CD4-positive, alpha-beta memory T cell (primary cell): ENCODE measurements at regions not wholly inside any gene's neighbourhood (a gene's known extent, or its start where the extent isn't known, plus 50 kb on each side); places are given as distances from the start of the nearest gene placed in this dataset.
"Not testable (repeated sequence)": the region's sequence is repeated elsewhere in the genome, so short reads cannot be mapped to it uniquely, and the experiment has no call there.

Experiments
- CTCF ChIA-PET: fragments of 350-600 bp; sonication (Branson Sonifier 250); formaldehyde crosslinking; loops from one replicate; lab custom pipeline; 2021; ENCODE audit warnings: inconsistent platforms; ENCODE audit not compliant: partially characterized antibody; lab: Charles Lee
- POLR2A ChIA-PET: fragments of 350-600 bp; sonication (Branson Sonifier 250); formaldehyde crosslinking; loops from one replicate; lab custom pipeline; 2021; ENCODE audit not compliant: partially characterized antibody; lab: Charles Lee
- DNase-seq, 5 donors: peaks; one replicate each; pipeline versions ENCODE4 v3.0.0 to v3.0.0-alpha.2; 2020 to 2022; ENCODE audit warnings: mixed read lengths in 1 of 5
- H3K27ac ChIP-seq: one replicate; pipeline ENCODE4 v1.7.0; 2013; ENCODE audit warnings: low read depth, low read length
- H3K27me3 ChIP-seq: 2 replicates; pipeline ENCODE4 v1.7.0; 2013; ENCODE audit warnings: mild to moderate bottlenecking, low read length, moderate library complexity; ENCODE audit not compliant: insufficient read depth
- H3K36me3 ChIP-seq: 2 replicates; pipeline ENCODE4 v1.7.0; 2013; ENCODE audit warnings: mild to moderate bottlenecking, low read length, moderate library complexity; ENCODE audit not compliant: insufficient read depth
- H3K4me1 ChIP-seq: 2 replicates; pipeline ENCODE4 v1.7.0; 2013; ENCODE audit warnings: mild to moderate bottlenecking, low read length, moderate library complexity; ENCODE audit not compliant: insufficient read depth
- H3K4me3 ChIP-seq, 2 donors: one replicate each; pipeline ENCODE4 v1.7.0; 2013; ENCODE audit warnings: low read length in 2 of 2, mild to moderate bottlenecking in 1 of 2
- H3K9me3 ChIP-seq, 2 donors: one replicate each; pipeline ENCODE4 v1.7.0; 2013; ENCODE audit warnings: low read length in 2 of 2, control low read depth in 1 of 2; ENCODE audit not compliant: control insufficient read depth in 1 of 2
- H3K27ac Mint-ChIP-seq, 7 donors: one replicate each; pipeline ENCODE4 v1.8.0; 2020 to 2021; ENCODE audit warnings: mixed read lengths in 7 of 7, mild to moderate bottlenecking in 6 of 7, inconsistent platforms in 3 of 7, moderate library complexity in 3 of 7
- H3K27me3 Mint-ChIP-seq, 2 donors: one replicate each; pipeline ENCODE4 v1.8.0; 2020 to 2021; ENCODE audit warnings: mixed read lengths in 2 of 2
- H3K36me3 Mint-ChIP-seq, 2 donors: one replicate each; pipeline ENCODE4 v1.8.0; 2020 to 2021; ENCODE audit warnings: mixed read lengths in 2 of 2, inconsistent platforms in 1 of 2, mild to moderate bottlenecking in 1 of 2
- H3K4me1 Mint-ChIP-seq, 4 donors: one replicate each; pipeline ENCODE4 v1.8.0; 2020 to 2021; ENCODE audit warnings: mixed read lengths in 4 of 4, mild to moderate bottlenecking in 1 of 4
- H3K4me3 Mint-ChIP-seq, 8 donors: one replicate each; pipeline ENCODE4 v1.8.0; 2020 to 2021; ENCODE audit warnings: mixed read lengths in 8 of 8, mild to moderate bottlenecking in 7 of 8, moderate library complexity in 6 of 8, inconsistent platforms in 3 of 8
- H3K9me3 Mint-ChIP-seq, 8 donors: one replicate each; pipeline ENCODE4 v1.8.0; 2020 to 2021; ENCODE audit warnings: mixed read lengths in 8 of 8, mild to moderate bottlenecking in 5 of 8, inconsistent platforms in 3 of 8, moderate library complexity in 1 of 8
- intact Hi-C: fragments of 100-400 bp; cut with micrococcal nuclease; formaldehyde crosslinking; loops from one replicate; pipeline ENCODE4 v1.15.1; 2023

DNA sequence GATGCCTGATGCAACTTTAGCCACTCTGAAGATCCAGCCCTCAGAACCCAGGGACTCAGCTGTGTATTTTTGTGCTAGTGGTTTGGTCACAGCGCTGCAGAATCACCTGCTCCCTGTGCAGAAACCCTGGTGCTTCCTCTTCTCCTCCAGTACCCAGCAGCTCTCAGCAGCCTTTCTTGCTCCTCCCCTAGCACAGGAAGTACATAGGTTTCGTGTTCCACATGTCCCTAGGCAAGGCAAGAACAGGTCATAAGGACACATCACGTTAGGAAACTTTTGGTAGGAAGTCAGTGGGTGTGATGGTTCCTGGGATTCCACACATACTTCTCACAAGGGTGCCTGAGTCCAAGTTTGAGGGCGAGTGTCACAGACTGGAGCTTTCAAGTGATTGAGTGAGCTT, 167.9 kb upstream of the PRSS1 start:
- ChIA-PET POLR2A (interaction anchor here (1.1 to 2.9 kb wide), 3 partner anchors 217 to 228 kb away, joined by 3 to 9 read pairs (median 8); no protein-coding TSS in a partner anchor), CTCF (interaction anchor here (1.5 to 3.3 kb wide), 3 partner anchors 9 to 45 kb away, joined by 4 to 14 read pairs (median 6); no protein-coding TSS in a partner anchor)
- peak in 4 of 5 donors; percentile 9 to 25 (median 20) for DNase-seq
- no peaks in the 10 kb centered on the region for H3K9me3 ChIP-seq
- H3K27me3 ChIP-seq, result no peaks in the 10 kb centered on the region
- no peak overlapping the region for H3K4me3 ChIP-seq
- intact Hi-C loops, result loop anchor here (10.0 kb wide), 1 partner anchor 87 kb away; no protein-coding TSS in a partner anchor
- Mint-ChIP-seq H3K36me3 (no peaks in the 10 kb centered on the region), H3K27me3 (peaks cover 0 to 1% of the 10 kb centered on the region in 2 donors), H3K4me1 (peaks cover 15 to 28% (median 23%) of the 10 kb centered on the region in 4 donors), H3K9me3 (no peaks in the 10 kb centered on the region), H3K4me3 (peak overlapping the region; percentile 30 to 71 (median 46)), H3K27ac (peak overlapping the region in 5 of 7 donors; percentile 23 to 44 (median 42))
- H3K27ac ChIP-seq, result no peak overlapping the region
- H3K36me3 ChIP-seq, result no peaks in the 10 kb centered on the region
- peaks cover 19% of the 10 kb centered on the region for H3K4me1 ChIP-seq

DNA sequence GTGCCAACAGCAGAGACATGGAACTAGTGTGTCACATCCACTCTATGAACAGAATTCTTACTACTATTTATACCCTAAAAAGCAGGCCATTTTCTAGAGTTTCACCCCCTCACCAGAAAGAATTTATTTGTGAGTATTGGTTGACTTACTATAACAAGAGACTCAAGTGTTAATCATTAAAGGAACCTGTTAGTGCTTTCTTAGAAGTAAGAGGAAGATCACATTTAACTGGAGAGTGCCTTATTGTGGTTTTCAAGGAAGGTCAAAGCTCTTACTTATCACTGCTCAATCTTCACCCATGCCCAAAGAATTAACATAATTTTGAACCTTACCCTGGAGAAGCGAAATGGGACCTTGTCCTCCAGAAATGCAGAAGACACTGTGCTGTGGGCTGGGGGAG, 169.3 kb upstream of the PRSS1 start:
- H3K27me3 ChIP-seq, result no peaks in the 10 kb centered on the region
- H3K27me3 Mint-ChIP-seq, result peaks cover 0 to 1% of the 10 kb centered on the region in 2 donors
- H3K9me3 ChIP-seq, result no peaks in the 10 kb centered on the region
- no peaks in the 10 kb centered on the region for H3K9me3 Mint-ChIP-seq
- peak overlapping the region in 6 of 7 donors; percentile 16 to 69 (median 50) for H3K27ac Mint-ChIP-seq
- ChIA-PET POLR2A (interaction anchor here (0.8 to 2.9 kb wide), 4 partner anchors 17 to 229 kb away, joined by 3 to 9 read pairs (median 6); no protein-coding TSS in a partner anchor), CTCF (interaction anchor here (0.9 to 2.1 kb wide), 2 partner anchors 11 to 44 kb away, joined by 4 to 6 read pairs; no protein-coding TSS in a partner anchor)
- no peaks in the 10 kb centered on the region for H3K36me3 Mint-ChIP-seq
- H3K27ac ChIP-seq, result no peak overlapping the region
- no peak overlapping the region for H3K4me3 ChIP-seq
- intact Hi-C loops, result loop anchor here (10.0 kb wide), 1 partner anchor 85 kb away; no protein-coding TSS in a partner anchor
- H3K36me3 ChIP-seq, result no peaks in the 10 kb centered on the region
- peak overlapping the region in 4 of 8 donors; percentile 6 to 41 (median 22) for H3K4me3 Mint-ChIP-seq
- H3K4me1 Mint-ChIP-seq, result peaks cover 15 to 28% (median 23%) of the 10 kb centered on the region in 4 donors
- peaks cover 19% of the 10 kb centered on the region for H3K4me1 ChIP-seq
- DNase-seq, result no peak

DNA sequence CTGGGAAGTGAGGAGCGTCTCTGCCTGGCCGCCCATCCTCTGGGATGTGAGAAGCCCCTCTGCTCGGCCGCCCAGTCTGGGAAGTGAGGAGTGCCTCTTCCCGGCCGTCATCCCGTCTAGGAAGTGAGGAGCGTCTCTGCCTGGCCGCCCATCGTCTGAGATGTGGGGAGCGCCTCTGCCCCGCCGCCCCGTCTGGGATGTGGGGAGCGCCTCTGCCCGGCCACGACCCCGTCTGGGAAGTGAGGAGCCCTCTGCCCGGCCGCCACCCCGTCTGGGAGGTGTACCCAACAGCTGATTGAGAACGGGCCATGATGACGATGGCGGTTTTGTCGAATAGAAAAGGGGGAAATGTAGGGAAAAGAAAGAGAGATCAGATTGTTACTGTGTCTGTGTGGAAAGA, 173.9 kb upstream of the PRSS1 start:
- H3K36me3 ChIP-seq, intact Hi-C loops, H3K4me3 Mint-ChIP-seq, POLR2A ChIA-PET, H3K27ac Mint-ChIP-seq, H3K27me3 ChIP-seq, DNase-seq, H3K4me1 ChIP-seq, H3K27me3 Mint-ChIP-seq, H3K36me3 Mint-ChIP-seq, H3K9me3 Mint-ChIP-seq, H3K4me3 ChIP-seq, H3K9me3 ChIP-seq, H3K27ac ChIP-seq: not testable (repeated sequence)
- CTCF ChIA-PET, result interaction anchor here (1.7 kb wide), 1 partner anchor 17 kb away, joined by 4 read pairs; no protein-coding TSS in a partner anchor
- peaks cover 4 to 10% (median 8%) of the 10 kb centered on the region in 4 donors for H3K4me1 Mint-ChIP-seq

DNA sequence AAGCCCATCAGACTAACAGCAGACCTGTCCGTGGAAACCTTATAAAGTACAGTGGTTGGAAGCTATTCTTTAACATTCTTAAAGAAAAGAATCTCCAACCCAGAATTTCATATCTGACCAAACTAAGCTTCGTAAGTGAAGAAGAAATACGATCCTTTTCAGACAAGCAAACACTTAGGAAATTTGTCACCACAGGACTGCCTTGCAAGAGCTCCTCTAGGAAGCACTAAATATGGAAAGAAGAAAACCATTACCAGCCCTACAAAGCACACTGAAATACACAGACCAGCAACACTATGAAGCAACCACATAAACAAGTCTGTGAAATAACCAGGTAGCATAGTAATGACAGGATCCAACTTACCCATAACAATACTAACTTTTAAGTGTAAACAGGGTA, 177.7 kb upstream of the PRSS1 start:
- intact Hi-C loops, result no loop called here
- CTCF ChIA-PET, result interaction anchor here (1.1 kb wide), 1 partner anchor 13 kb away, joined by 3 read pairs; no protein-coding TSS in a partner anchor

DNA sequence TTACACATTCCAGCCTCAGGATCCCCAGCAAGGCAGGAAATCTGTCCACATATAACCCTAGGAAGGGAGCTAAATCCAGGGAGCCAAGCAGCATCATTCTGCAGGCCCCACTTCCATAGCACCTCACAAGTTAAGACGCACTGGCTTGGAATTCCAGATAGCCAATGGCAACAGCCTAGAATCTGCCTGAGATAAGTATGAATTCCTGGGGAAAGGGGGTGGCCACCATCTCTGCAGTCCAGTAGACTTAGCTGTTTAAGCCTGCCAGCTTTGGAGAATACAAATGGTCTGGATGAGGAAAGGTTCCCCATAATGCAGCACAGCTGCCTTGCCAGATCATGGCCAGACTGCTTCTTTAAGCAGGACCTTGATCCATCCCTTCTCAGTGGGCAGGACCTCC, 179.4 kb upstream of the PRSS1 start:
- no peak overlapping the region for H3K4me3 ChIP-seq
- no peak overlapping the region for H3K4me3 Mint-ChIP-seq
- H3K9me3 ChIP-seq, result no peaks in the 10 kb centered on the region
- intact Hi-C loops, result no loop called here
- DNase-seq, result no peak
- H3K27ac ChIP-seq, result no peak overlapping the region
- H3K9me3 Mint-ChIP-seq, result no peaks in the 10 kb centered on the region
- no peaks in the 10 kb centered on the region for H3K4me1 ChIP-seq
- ChIA-PET POLR2A (no interaction called here), CTCF (interaction anchor here (0.9 to 1.9 kb wide), 3 partner anchors 11 to 18 kb away, joined by 3 to 7 read pairs (median 4); no protein-coding TSS in a partner anchor)
- H3K36me3 Mint-ChIP-seq, result peaks cover 0 to 8% of the 10 kb centered on the region in 2 donors
- H3K27me3 ChIP-seq, result no peaks in the 10 kb centered on the region
- peaks cover 0 to 5% (median 0%) of the 10 kb centered on the region in 4 donors for H3K4me1 Mint-ChIP-seq
- H3K27ac Mint-ChIP-seq, result no peak overlapping the region
- peaks cover 4 to 8% of the 10 kb centered on the region in 2 donors for H3K27me3 Mint-ChIP-seq
- no peaks in the 10 kb centered on the region for H3K36me3 ChIP-seq

More for the DNA sequence above, 177.7 kb upstream of the PRSS1 start:
- Mint-ChIP-seq H3K36me3 (peaks cover 0 to 8% of the 10 kb centered on the region in 2 donors), H3K4me3 (peak overlapping the region in 1 of 8 donors; percentile 45), H3K27ac (no peak overlapping the region), H3K9me3 (no peaks in the 10 kb centered on the region), H3K4me1 (peaks cover 0 to 5% (median 0%) of the 10 kb centered on the region in 4 donors), H3K27me3 (peaks cover 4 to 6% of the 10 kb centered on the region in 2 donors)
- Histone ChIP-seq H3K36me3 (no peaks in the 10 kb centered on the region), H3K27me3 (no peaks in the 10 kb centered on the region), H3K4me3 (no peak overlapping the region), H3K27ac (no peak overlapping the region), H3K9me3 (no peaks in the 10 kb centered on the region), H3K4me1 (no peaks in the 10 kb centered on the region)
- DNase-seq, result no peak
- POLR2A ChIA-PET, result no interaction called here

DNA sequence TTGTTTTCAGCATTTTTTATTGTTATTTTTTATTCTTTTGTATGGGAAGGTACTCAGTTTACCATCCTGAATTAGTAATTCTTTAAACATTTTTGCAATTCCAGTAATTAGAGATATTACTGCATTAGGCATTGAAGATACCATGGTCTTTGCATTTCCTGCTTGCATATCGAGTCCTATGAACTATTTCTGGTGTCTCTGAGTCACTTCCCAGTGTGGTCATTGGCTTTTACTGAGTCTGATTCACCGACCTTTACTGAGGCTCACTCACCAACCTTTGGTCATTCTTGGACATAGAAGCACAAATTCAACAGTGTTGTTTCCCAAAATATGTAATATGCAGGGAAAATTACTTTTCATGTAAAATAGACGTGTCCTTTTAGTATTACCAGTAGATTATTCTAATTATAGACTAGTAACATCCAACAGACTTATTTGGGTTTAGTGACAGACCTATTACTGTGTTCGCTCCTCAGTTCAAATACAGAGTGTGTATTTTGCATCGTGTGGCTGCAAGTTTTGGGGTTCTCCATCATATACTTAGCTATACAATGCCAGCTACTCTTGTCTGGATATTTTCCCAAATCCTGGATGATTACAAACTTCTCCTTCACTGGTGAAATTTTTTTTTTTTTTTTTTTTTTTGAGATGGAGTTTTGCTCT, 180.7 kb upstream of the PRSS1 start:
- Histone ChIP-seq H3K9me3 (no peaks in the 10 kb centered on the region), H3K27me3 (no peaks in the 10 kb centered on the region), H3K4me1 (no peaks in the 10 kb centered on the region), H3K27ac (no peak overlapping the region), H3K4me3 (no peak overlapping the region), H3K36me3 (no peaks in the 10 kb centered on the region)
- Mint-ChIP-seq H3K27me3 (peaks cover 2 to 8% of the 10 kb centered on the region in 2 donors), H3K27ac (no peak overlapping the region), H3K36me3 (peaks cover 0 to 8% of the 10 kb centered on the region in 2 donors), H3K9me3 (no peaks in the 10 kb centered on the region), H3K4me3 (no peak overlapping the region), H3K4me1 (peaks cover 0 to 5% (median 0%) of the 10 kb centered on the region in 4 donors)
- no peak for DNase-seq
- POLR2A ChIA-PET, result no interaction called here
- CTCF ChIA-PET, result interaction anchor here (0.7 kb wide), 1 partner anchor 243 kb away, joined by 3 read pairs; no protein-coding TSS in a partner anchor
- intact Hi-C loops, result no loop called here
